Skeletal muscle tissue (tissue), 3 donors: ENCODE measurements at regions not wholly inside any gene's neighbourhood (a gene's known extent, or its start where the extent isn't known, plus 50 kb on each side); places are given as distances from the start of the nearest gene placed in this dataset.

Experiments
- H3K27ac ChIP-seq: one replicate; pipeline ENCODE4 v1.7.0; 2013; ENCODE audit warnings: mild to moderate bottlenecking, low read depth, low read length, inconsistent platforms
- H3K27me3 ChIP-seq, 3 donors: one replicate each; pipeline ENCODE4 v1.7.0; 2013; ENCODE audit warnings: low read length in 3 of 3; ENCODE audit not compliant: control insufficient read depth in 3 of 3, insufficient read depth in 3 of 3
- H3K36me3 ChIP-seq, 3 donors: one replicate each; pipeline ENCODE4 v1.7.0; 2013; ENCODE audit warnings: low read length in 3 of 3; ENCODE audit not compliant: control insufficient read depth in 3 of 3, insufficient read depth in 3 of 3
- H3K4me1 ChIP-seq, 3 donors: one replicate each; pipeline ENCODE4 v1.7.0; 2013; ENCODE audit warnings: low read length in 3 of 3, mild to moderate bottlenecking in 3 of 3; ENCODE audit not compliant: control insufficient read depth in 3 of 3, insufficient read depth in 3 of 3
- H3K4me3 ChIP-seq, 3 donors: one replicate each; pipeline ENCODE4 v1.7.0; 2013; ENCODE audit warnings: low read length in 3 of 3
- H3K9ac ChIP-seq, 3 donors: one replicate each; pipeline ENCODE4 v1.7.0; 2013; ENCODE audit warnings: low read length in 3 of 3, mild to moderate bottlenecking in 3 of 3, moderate library complexity in 2 of 3, low read depth in 1 of 3
- H3K9me3 ChIP-seq, 3 donors: one replicate each; pipeline ENCODE4 v1.7.0; 2013; ENCODE audit warnings: low read length in 3 of 3; ENCODE audit not compliant: control insufficient read depth in 3 of 3
- donor health status: Osteomylitis.

DNA sequence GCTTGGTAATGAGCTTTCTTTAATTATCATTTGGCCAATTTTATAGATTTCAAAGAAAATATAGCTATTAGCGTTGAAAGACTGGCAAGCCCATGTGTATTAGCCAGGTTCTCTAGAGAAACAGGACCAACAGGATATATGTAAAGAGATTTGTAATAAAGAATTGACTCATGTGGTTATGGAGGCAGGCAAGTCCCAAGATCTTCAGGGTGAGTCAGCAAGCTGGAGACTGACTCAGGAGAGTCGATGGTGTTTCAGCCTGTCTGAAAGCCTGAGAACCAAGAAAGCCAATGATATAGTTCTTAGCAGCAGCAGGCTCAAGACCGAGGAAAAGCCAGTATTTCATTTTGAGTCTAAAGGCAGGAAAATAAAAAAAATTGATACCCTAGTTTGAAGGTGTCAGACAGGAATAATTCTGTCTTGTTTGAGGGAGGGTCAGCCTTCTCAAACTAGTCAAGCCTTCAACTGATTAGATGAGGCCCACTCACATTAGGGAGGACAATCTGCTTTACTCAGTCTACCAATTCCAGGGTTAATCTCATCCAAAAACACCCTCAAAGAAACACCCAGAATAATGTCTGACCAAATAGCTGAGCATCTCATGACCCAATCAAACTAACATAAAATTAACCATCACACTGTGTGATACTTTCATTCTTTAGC is 78.3 kb upstream of the CRIM1 start:
- H3K4me3 ChIP-seq: no peak overlapping the region
- no peaks in the 10 kb centered on the region for H3K36me3 ChIP-seq
- no peak overlapping the region for H3K27ac ChIP-seq
- no peaks in the 10 kb centered on the region for H3K9me3 ChIP-seq
- H3K4me1 ChIP-seq: no peaks in the 10 kb centered on the region
- no peak overlapping the region for H3K9ac ChIP-seq
- H3K27me3 ChIP-seq: no peaks in the 10 kb centered on the region

DNA sequence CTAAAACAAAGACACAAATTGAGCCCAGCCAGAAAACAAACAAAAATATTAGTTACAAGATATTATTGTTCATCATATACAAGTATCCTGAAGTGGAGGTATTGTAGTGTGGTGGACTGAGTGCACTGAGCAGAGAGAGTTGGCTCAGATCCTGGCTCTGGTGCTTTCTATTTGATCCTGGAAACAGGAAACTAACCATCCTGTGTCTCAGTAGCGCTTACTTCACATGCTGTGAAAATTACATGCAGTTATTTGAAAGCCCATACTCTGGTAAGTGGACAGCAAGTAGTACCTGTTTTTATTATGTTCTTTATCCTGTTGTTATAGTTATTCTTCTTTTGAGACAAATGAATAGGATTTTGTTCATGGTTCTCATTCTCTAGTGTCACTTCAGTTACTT is 84.3 kb upstream of the CRIM1 start:
- no peaks in the 10 kb centered on the region for H3K27me3 ChIP-seq
- H3K4me1 ChIP-seq: no peaks in the 10 kb centered on the region
- no peak overlapping the region for H3K9ac ChIP-seq
- no peaks in the 10 kb centered on the region for H3K36me3 ChIP-seq
- no peak overlapping the region for H3K27ac ChIP-seq
- H3K9me3 ChIP-seq: peaks cover 0 to 5% (median 0%) of the 10 kb centered on the region in 3 donors
- H3K4me3 ChIP-seq: no peak overlapping the region

DNA sequence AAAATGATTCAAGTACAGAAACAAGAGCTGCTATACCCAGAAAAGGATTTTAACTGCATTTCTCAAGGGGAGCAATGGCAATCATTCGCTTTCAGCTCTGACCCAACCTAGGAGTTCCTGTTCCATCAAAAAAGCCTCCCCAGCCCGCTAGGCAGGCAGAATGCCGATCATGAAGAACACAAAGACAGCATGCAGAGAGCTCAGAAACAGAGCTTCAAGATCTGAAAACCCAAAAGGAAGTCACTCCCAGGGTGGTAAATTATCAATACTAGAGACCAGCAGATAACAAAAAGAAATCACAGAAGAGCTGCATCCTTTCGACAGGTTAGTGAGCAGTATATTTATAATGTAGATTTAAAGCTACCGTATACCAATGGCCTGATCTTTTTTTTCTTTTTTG is 84.8 kb upstream of the CRIM1 start:
- H3K4me1 ChIP-seq: no peaks in the 10 kb centered on the region
- H3K4me3 ChIP-seq: no peak overlapping the region
- H3K9me3 ChIP-seq: peaks cover 0 to 5% (median 0%) of the 10 kb centered on the region in 3 donors
- no peaks in the 10 kb centered on the region for H3K36me3 ChIP-seq
- H3K27ac ChIP-seq: no peak overlapping the region
- H3K9ac ChIP-seq: no peak overlapping the region
- H3K27me3 ChIP-seq: no peaks in the 10 kb centered on the region

DNA sequence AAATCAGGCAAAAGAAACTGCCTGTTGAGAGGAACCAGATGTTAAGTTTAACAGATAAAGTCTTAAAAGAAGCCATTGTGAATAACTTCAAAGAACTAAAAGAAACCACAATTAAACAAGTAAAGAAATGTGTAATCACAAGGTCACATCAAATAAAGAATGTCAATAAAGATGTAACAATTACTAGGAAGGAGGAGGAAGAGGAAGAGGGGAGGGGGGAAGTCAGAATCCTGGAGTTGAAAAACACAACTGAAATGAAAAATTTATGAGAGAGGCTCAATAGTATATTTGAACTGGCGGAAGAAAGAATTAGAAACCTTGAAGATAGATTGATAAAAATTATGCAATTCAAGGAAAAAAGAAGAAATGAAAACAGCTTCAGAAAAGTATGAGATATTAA is 88.4 kb upstream of the CRIM1 start:
- H3K27ac ChIP-seq: no peak overlapping the region
- H3K36me3 ChIP-seq: no peaks in the 10 kb centered on the region
- no peak overlapping the region for H3K9ac ChIP-seq
- peaks cover 0 to 5% (median 0%) of the 10 kb centered on the region in 3 donors for H3K9me3 ChIP-seq
- H3K4me1 ChIP-seq: no peaks in the 10 kb centered on the region
- no peak overlapping the region for H3K4me3 ChIP-seq
- no peaks in the 10 kb centered on the region for H3K27me3 ChIP-seq

DNA sequence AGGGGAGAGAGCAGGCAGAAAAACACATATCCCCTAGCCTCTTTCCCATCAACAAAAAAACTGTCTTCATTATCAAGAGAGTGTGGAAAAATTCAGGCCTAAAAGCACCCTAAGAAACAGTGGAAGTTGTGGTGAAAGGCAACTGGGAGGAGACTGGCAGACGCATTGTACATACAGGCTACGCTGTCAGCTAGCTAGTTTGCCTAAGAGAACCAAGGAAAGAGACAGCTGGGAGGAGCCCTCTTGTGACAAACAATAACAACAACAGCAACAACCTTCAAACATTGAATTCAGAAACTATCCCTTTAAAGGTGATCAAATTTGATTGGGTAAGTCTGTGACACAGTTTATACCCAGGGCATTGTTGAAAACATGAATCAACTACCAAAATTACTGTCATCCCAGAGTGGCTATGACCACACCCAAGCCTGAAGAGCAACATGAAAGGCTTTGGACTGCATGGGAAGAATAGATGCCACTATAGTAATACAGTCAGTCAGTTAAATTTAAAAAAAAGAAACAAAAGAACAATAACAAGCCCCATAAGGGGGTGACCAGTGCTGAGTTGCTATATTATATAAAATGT is 88.9 kb upstream of the CRIM1 start:
- Histone ChIP-seq H3K4me3 (no peak overlapping the region), H3K27ac (no peak overlapping the region), H3K4me1 (no peaks in the 10 kb centered on the region), H3K27me3 (no peaks in the 10 kb centered on the region), H3K9ac (no peak overlapping the region), H3K9me3 (peaks cover 0 to 5% (median 0%) of the 10 kb centered on the region in 3 donors), H3K36me3 (no peaks in the 10 kb centered on the region)

DNA sequence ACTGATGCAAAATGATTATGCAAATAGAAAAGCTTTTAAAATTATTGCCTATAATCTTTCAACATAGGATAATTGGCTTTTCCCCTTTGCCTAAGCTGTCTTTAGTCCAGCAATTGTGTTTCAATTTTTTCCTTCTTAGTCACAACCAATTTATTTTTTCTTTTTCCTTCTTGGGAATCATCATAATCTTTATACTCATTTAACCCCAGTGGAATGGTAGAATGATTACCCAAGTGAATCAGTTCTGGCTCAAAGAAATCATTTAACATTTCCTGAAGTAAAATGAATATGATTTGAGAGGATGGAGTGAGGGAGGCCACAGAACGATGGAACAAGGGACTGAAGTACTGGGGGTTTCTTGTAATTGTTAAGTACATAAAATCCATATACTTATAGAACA is 93.0 kb upstream of the CRIM1 start:
- H3K27me3 ChIP-seq: no peaks in the 10 kb centered on the region
- H3K9ac ChIP-seq: no peak overlapping the region
- H3K4me3 ChIP-seq: no peak overlapping the region
- H3K9me3 ChIP-seq: peaks cover 0 to 5% (median 0%) of the 10 kb centered on the region in 3 donors
- H3K27ac ChIP-seq: no peak overlapping the region
- no peaks in the 10 kb centered on the region for H3K36me3 ChIP-seq
- no peaks in the 10 kb centered on the region for H3K4me1 ChIP-seq

DNA sequence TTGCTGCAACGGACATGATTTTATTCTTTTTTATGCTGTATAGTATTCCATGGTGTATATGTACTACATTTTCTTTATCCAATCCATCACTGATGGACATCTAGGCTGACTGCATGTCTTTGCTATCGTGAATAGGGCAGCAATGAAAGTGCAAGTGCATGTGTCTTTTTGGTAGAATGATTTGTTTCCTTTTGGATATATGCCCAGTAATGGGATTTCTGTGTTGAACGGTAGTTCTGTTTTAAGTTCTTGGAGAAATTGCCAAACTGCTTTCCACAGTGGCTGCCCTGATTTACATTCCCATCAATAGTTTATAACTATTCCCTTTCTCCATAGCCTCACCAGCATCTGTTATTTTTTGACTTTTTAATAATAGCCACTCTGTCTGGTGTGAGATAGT is 99.7 kb upstream of the CRIM1 start:
- Histone ChIP-seq H3K4me1 (no peaks in the 10 kb centered on the region), H3K9ac (no peak overlapping the region), H3K9me3 (no peaks in the 10 kb centered on the region), H3K4me3 (no peak overlapping the region), H3K27me3 (peaks cover 0 to 8% (median 0%) of the 10 kb centered on the region in 3 donors), H3K36me3 (no peaks in the 10 kb centered on the region), H3K27ac (no peak overlapping the region)

DNA sequence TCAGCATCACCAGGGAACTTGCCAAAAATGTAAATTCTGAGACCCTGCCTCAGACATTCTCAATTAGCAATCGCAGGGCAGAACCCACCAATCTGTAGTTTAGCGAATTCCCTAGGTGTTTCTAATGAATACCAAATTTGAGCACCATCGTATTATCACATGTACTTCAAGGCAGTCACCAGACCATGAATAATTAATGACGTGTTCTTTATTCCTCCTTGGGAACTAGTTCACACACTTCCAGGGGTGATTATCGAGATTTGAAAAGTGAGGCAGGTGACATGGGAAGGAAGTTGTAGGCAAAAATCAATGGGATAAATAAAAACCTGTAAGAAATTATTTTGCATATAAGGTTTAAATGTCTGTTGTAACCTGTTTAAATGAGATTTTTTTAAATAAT is 102.5 kb upstream of the CRIM1 start:
- no peaks in the 10 kb centered on the region for H3K36me3 ChIP-seq

DNA sequence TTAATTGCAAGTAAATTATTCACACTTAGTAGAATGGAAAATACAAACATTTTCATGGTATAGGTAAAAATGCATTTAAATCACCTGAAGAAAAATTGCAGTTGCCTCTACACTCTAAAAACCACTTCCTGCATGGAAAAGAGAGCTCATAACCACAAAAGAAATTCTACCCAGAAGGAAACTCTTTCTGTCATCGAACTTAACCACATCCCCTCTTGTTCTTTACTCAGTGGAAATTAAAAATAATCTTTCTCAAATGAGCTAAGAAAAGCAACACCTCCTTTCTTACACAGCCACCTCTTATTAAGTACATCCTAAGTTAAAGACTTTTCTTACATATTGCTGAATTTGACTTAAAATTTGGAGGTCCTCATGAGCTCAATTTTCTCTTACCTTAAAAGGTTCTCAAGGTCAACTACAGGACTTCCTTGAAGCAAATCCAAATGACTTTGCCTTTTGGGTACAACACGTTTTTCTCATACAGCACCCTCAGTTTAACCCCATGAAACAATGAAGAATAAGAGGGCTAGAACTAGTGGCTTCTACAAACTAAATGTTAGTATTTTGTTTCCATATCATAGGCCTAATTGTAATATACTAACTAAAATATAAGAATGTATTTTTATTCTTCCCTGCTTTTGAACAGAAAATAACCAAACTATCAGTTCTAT is 109.1 kb upstream of the CRIM1 start:
- Histone ChIP-seq H3K4me1 (no peaks in the 10 kb centered on the region), H3K4me3 (no peak overlapping the region), H3K27ac (no peak overlapping the region), H3K36me3 (no peaks in the 10 kb centered on the region), H3K9me3 (no peaks in the 10 kb centered on the region), H3K9ac (no peak overlapping the region), H3K27me3 (no peaks in the 10 kb centered on the region)

More for the DNA sequence above, 102.5 kb upstream of the CRIM1 start:
- H3K9ac ChIP-seq: no peak overlapping the region
- no peaks in the 10 kb centered on the region for H3K9me3 ChIP-seq
- no peaks in the 10 kb centered on the region for H3K4me1 ChIP-seq
- H3K27me3 ChIP-seq: peaks cover 0 to 8% (median 0%) of the 10 kb centered on the region in 3 donors
- no peak overlapping the region for H3K27ac ChIP-seq
- H3K4me3 ChIP-seq: no peak overlapping the region

DNA sequence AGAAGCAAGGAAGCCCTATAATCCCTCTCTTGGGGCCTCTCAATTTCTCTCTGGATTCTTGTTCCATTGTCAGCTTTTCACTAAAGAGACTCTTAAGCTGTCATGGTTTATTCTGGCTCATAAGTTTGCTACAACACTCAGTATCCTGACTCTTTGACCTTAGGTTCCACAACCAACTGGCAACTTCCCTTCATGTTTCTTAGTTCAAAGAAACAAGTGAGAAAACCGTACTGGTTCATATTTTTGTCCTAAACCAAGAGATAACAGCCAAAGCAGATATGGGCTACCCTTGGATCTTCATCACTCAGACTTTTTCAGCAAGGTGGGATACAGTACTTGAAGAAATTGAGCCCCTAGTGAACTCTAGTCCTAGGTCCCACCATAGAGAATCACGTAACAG is 109.9 kb upstream of the CRIM1 start:
- Histone ChIP-seq H3K27ac (no peak overlapping the region), H3K36me3 (no peaks in the 10 kb centered on the region), H3K27me3 (no peaks in the 10 kb centered on the region), H3K4me1 (no peaks in the 10 kb centered on the region), H3K9me3 (no peaks in the 10 kb centered on the region), H3K9ac (no peak overlapping the region), H3K4me3 (no peak overlapping the region)
